ENCODE measurements at regions not wholly inside any gene's neighbourhood (a gene's known extent, or its start where the extent isn't known, plus 50 kb on each side); places are given as distances from the start of the nearest gene placed in this dataset.
"Not testable (repeated sequence)": the region's sequence is repeated elsewhere in the genome, so short reads cannot be mapped to it uniquely, and the experiment has no call there.

GRCh38 chr19:30066781-30067759 is 125.0 kb downstream of the URI1 start:
- ATAC-seq (ENCODE audit: low read depth) (no peak), DNase-seq (ENCODE audit: low spot score in 2 of 2) (no peak)
- Mint-ChIP-seq H3K36me3 (peaks cover 3% of the 10 kb centered on the region), H3K27ac (no peak overlapping the region), H3K27me3 (peaks cover 9% of the 10 kb centered on the region), H3K9me3 (peaks cover 12% of the 10 kb centered on the region), H3K4me1 (peaks cover 3% of the 10 kb centered on the region), H3K4me3 (no peak overlapping the region)

GRCh38 chr19:30067956-30068506 is 126.0 kb downstream of the URI1 start:
- H3K36me3 Mint-ChIP-seq; DNase-seq (ENCODE audit: low spot score in 2 of 2); H3K4me3 Mint-ChIP-seq; ATAC-seq (ENCODE audit: low read depth); H3K4me1 Mint-ChIP-seq; H3K27ac Mint-ChIP-seq; H3K27me3 Mint-ChIP-seq: not testable (repeated sequence)
- H3K9me3 Mint-ChIP-seq, result peaks cover 12% of the 10 kb centered on the region

- H3K4me1 Mint-ChIP-seq, result peaks cover 3% of the 10 kb centered on the region
- peaks cover 3% of the 10 kb centered on the region for H3K36me3 Mint-ChIP-seq
- H3K9me3 Mint-ChIP-seq, result peaks cover 12% of the 10 kb centered on the region
- ATAC-seq (ENCODE audit: low read depth), result no peak
- no peak for DNase-seq (ENCODE audit: low spot score in 2 of 2)
- H3K4me3 Mint-ChIP-seq, result no peak overlapping the region
- peaks cover 7% of the 10 kb centered on the region for H3K27me3 Mint-ChIP-seq
- H3K27ac Mint-ChIP-seq, result no peak overlapping the region
Observed at GRCh38 chr19:30068528-30069395, 126.7 kb downstream of the URI1 start.

- no peak for DNase-seq (ENCODE audit: low spot score in 2 of 2)
- ATAC-seq (ENCODE audit: low read depth), result no peak
- Mint-ChIP-seq H3K9me3 (peaks cover 12% of the 10 kb centered on the region), H3K27me3 (peaks cover 9% of the 10 kb centered on the region), H3K4me1 (peaks cover 3% of the 10 kb centered on the region), H3K4me3 (no peak overlapping the region), H3K27ac (no peak overlapping the region), H3K36me3 (peaks cover 3% of the 10 kb centered on the region)
Observed at GRCh38 chr19:30069535-30070197, 127.6 kb downstream of the URI1 start.

- Mint-ChIP-seq H3K4me3 (no peak overlapping the region), H3K27me3 (peaks cover 9% of the 10 kb centered on the region), H3K4me1 (peaks cover 3% of the 10 kb centered on the region), H3K9me3 (peaks cover 12% of the 10 kb centered on the region), H3K36me3 (peaks cover 3% of the 10 kb centered on the region), H3K27ac (no peak overlapping the region)
- no peak for DNase-seq (ENCODE audit: low spot score in 2 of 2)
- no peak for ATAC-seq (ENCODE audit: low read depth)
Observed at GRCh38 chr19:30070198-30070967, 128.3 kb downstream of the URI1 start.

GRCh38 chr19:30070968-30071632 is 129.1 kb downstream of the URI1 start:
- Mint-ChIP-seq H3K27ac (no peak overlapping the region), H3K36me3 (peaks cover 3% of the 10 kb centered on the region), H3K4me1 (peaks cover 3% of the 10 kb centered on the region), H3K4me3 (no peak overlapping the region), H3K9me3 (peaks cover 13% of the 10 kb centered on the region), H3K27me3 (peaks cover 9% of the 10 kb centered on the region)
- DNase-seq (ENCODE audit: low spot score in 2 of 2) (no peak), ATAC-seq (ENCODE audit: low read depth) (no peak)

GRCh38 chr19:30071871-30072270 is 129.8 kb downstream of the URI1 start:
- DNase-seq (ENCODE audit: low spot score in 2 of 2) (no peak), ATAC-seq (ENCODE audit: low read depth) (no peak)
- Mint-ChIP-seq H3K9me3 (peaks cover 13% of the 10 kb centered on the region), H3K36me3 (peaks cover 3% of the 10 kb centered on the region), H3K4me3 (no peak overlapping the region), H3K27me3 (peaks cover 9% of the 10 kb centered on the region), H3K4me1 (peaks cover 3% of the 10 kb centered on the region), H3K27ac (no peak overlapping the region)

- peaks cover 3% of the 10 kb centered on the region for H3K36me3 Mint-ChIP-seq
- H3K9me3 Mint-ChIP-seq, result peaks cover 6% of the 10 kb centered on the region
- no peak overlapping the region for H3K27ac Mint-ChIP-seq
- H3K4me1 Mint-ChIP-seq, result no peaks in the 10 kb centered on the region
- H3K27me3 Mint-ChIP-seq, result peaks cover 10% of the 10 kb centered on the region
- no peak overlapping the region for H3K4me3 Mint-ChIP-seq
- DNase-seq (ENCODE audit: low spot score in 2 of 2), result no peak
- no peak for ATAC-seq (ENCODE audit: low read depth)
Observed at GRCh38 chr19:30073152-30074000, 131.3 kb downstream of the URI1 start.

- ATAC-seq (ENCODE audit: low read depth) (no peak), DNase-seq (ENCODE audit: low spot score in 2 of 2) (no peak)
- Mint-ChIP-seq H3K4me3 (no peak overlapping the region), H3K9me3 (peaks cover 1% of the 10 kb centered on the region), H3K4me1 (no peaks in the 10 kb centered on the region), H3K36me3 (no peaks in the 10 kb centered on the region), H3K27me3 (peaks cover 6% of the 10 kb centered on the region), H3K27ac (no peak overlapping the region)
Observed at GRCh38 chr19:30074096-30074495, 132.1 kb downstream of the URI1 start.

GRCh38 chr19:30074741-30075715 is 133.0 kb downstream of the URI1 start:
- Mint-ChIP-seq H3K9me3 (peaks cover 1% of the 10 kb centered on the region), H3K4me1 (no peaks in the 10 kb centered on the region), H3K36me3 (no peaks in the 10 kb centered on the region), H3K27ac (no peak overlapping the region), H3K4me3 (no peak overlapping the region), H3K27me3 (peaks cover 7% of the 10 kb centered on the region)
- no peak for DNase-seq (ENCODE audit: low spot score in 2 of 2)
- ATAC-seq (ENCODE audit: low read depth), result no peak

- DNase-seq (ENCODE audit: low spot score in 2 of 2), result no peak
- peaks cover 7% of the 10 kb centered on the region for H3K27me3 Mint-ChIP-seq
- ATAC-seq (ENCODE audit: low read depth), result no peak
Observed at GRCh38 chr19:30076101-30076551, 134.1 kb downstream of the URI1 start.

More at GRCh38 chr19:30076101-30076551, 134.1 kb downstream of the URI1 start:
- Mint-ChIP-seq H3K27ac (no peak overlapping the region), H3K4me1 (no peaks in the 10 kb centered on the region), H3K9me3 (peaks cover 3% of the 10 kb centered on the region), H3K4me3 (no peak overlapping the region), H3K36me3 (no peaks in the 10 kb centered on the region)

Measured in memory B cell (primary cell).